Activated CD8-positive, alpha-beta T cell treated with anti-CD3 and anti-CD28 coated beads, Interleukin-2, amount 10 ng/mL, durations not matched to agents 7 days and 5 days (primary cell): ENCODE measurements at regions not wholly inside any gene's neighbourhood (a gene's known extent, or its start where the extent isn't known, plus 50 kb on each side); places are given as distances from the start of the nearest gene placed in this dataset.

Experiments
- ATAC-seq: fragments of 150-1000 bp; cut with Tn5 transposase; one replicate; pipeline ENCODE4 v1.10.0; 2021; ENCODE audit warnings: moderate library complexity
- CTCF ChIA-PET: fragments of 350-600 bp; sonication (Branson Sonifier 250); formaldehyde crosslinking; loops from one replicate; lab custom pipeline; 2021; ENCODE audit warnings: antibody characterized with exemption; lab: Charles Lee
- POLR2A ChIA-PET: fragments of 350-600 bp; sonication (Branson Sonifier 250); formaldehyde crosslinking; loops from one replicate; lab custom pipeline; 2021; ENCODE audit warnings: antibody characterized with exemption; lab: Charles Lee
- DNase-seq: peaks from one replicate; pipeline ENCODE4 v3.0.0-alpha.2; 2020
- H3K27ac Mint-ChIP-seq: one replicate; pipeline ENCODE4 v1.8.0; 2021; ENCODE audit warnings: mild to moderate bottlenecking, mixed read lengths
- H3K27me3 Mint-ChIP-seq: one replicate; pipeline ENCODE4 v1.8.0; 2021; ENCODE audit warnings: low read depth, mixed read lengths
- H3K36me3 Mint-ChIP-seq: one replicate; pipeline ENCODE4 v1.8.0; 2021; ENCODE audit warnings: low read depth, mixed read lengths
- H3K4me1 Mint-ChIP-seq: one replicate; pipeline ENCODE4 v1.8.0; 2021; ENCODE audit warnings: low read depth, mixed read lengths
- H3K4me3 Mint-ChIP-seq: one replicate; pipeline ENCODE4 v1.8.0; 2021; ENCODE audit warnings: mild to moderate bottlenecking, mixed read lengths
- H3K9me3 Mint-ChIP-seq: one replicate; pipeline ENCODE4 v1.8.0; 2022; ENCODE audit warnings: mixed read lengths; ENCODE audit not compliant: insufficient read depth

GRCh38 chr1:113223546-113223945 is 150.5 kb downstream of the LRIG2 start:
- CTCF ChIA-PET = no interaction called here
- H3K27me3 Mint-ChIP-seq = peaks cover 8% of the 10 kb centered on the region
- H3K36me3 Mint-ChIP-seq = no peaks in the 10 kb centered on the region
- POLR2A ChIA-PET = no interaction called here
- no peak overlapping the region for H3K27ac Mint-ChIP-seq
- ATAC-seq (no peak), DNase-seq (no peak)
- no peak overlapping the region for H3K4me3 Mint-ChIP-seq
- H3K4me1 Mint-ChIP-seq = no peaks in the 10 kb centered on the region
- H3K9me3 Mint-ChIP-seq = no peaks in the 10 kb centered on the region

- H3K36me3 Mint-ChIP-seq = no peaks in the 10 kb centered on the region
- H3K4me3 Mint-ChIP-seq = no peak overlapping the region
- CTCF ChIA-PET = no interaction called here
- H3K27me3 Mint-ChIP-seq = peaks cover 19% of the 10 kb centered on the region
- DNase-seq (no peak), ATAC-seq (no peak)
- no peaks in the 10 kb centered on the region for H3K9me3 Mint-ChIP-seq
- no peaks in the 10 kb centered on the region for H3K4me1 Mint-ChIP-seq
- H3K27ac Mint-ChIP-seq = no peak overlapping the region
- POLR2A ChIA-PET = no interaction called here
Observed at GRCh38 chr1:113226148-113226547, 153.2 kb downstream of the LRIG2 start.

DNA sequence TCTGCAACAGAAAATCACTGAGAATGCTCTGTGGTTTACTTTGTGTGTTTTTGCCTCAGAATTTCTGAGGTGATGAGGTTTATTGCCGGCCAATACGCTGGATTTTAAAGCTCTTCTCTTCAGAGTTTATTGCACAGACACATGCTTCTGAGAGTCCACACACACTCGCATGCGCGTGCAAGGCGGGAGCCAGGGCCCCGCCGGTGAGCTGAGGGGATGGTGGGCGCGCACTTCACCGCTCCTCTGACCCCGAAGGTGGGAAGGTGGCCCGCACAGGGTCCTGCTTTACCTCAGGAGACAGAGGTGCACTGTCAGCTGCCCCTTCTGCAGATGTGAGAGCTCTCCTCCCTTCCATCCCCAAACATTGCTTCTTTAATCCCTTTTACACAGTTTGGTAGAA is 158.4 kb upstream of the MAGI3 start:
- no peaks in the 10 kb centered on the region for H3K4me1 Mint-ChIP-seq
- peaks cover 17% of the 10 kb centered on the region for H3K27me3 Mint-ChIP-seq
- H3K9me3 Mint-ChIP-seq = no peaks in the 10 kb centered on the region
- CTCF ChIA-PET = no interaction called here
- POLR2A ChIA-PET = no interaction called here
- DNase-seq (no peak), ATAC-seq (no peak)
- H3K4me3 Mint-ChIP-seq = no peak overlapping the region
- no peaks in the 10 kb centered on the region for H3K36me3 Mint-ChIP-seq
- H3K27ac Mint-ChIP-seq = no peak overlapping the region

- CTCF ChIA-PET = no interaction called here
Observed at GRCh38 chr1:113233441-113233840, 156.9 kb upstream of the MAGI3 start.

GRCh38 chr1:113241237-113241636 is 149.1 kb upstream of the MAGI3 start:
- Mint-ChIP-seq H3K27me3 (peaks cover 3% of the 10 kb centered on the region), H3K27ac (no peak overlapping the region), H3K4me3 (no peak overlapping the region), H3K4me1 (no peaks in the 10 kb centered on the region), H3K9me3 (no peaks in the 10 kb centered on the region), H3K36me3 (no peaks in the 10 kb centered on the region)
- ChIA-PET CTCF (no interaction called here), POLR2A (no interaction called here)
- DNase-seq = no peak
- no peak for ATAC-seq

More at GRCh38 chr1:113233441-113233840, 156.9 kb upstream of the MAGI3 start:
- ATAC-seq = no peak
- POLR2A ChIA-PET = no interaction called here
- H3K36me3 Mint-ChIP-seq = no peaks in the 10 kb centered on the region
- no peak overlapping the region for H3K4me3 Mint-ChIP-seq
- no peak for DNase-seq
- peaks cover 14% of the 10 kb centered on the region for H3K27me3 Mint-ChIP-seq
- H3K27ac Mint-ChIP-seq = no peak overlapping the region
- no peaks in the 10 kb centered on the region for H3K9me3 Mint-ChIP-seq
- H3K4me1 Mint-ChIP-seq = no peaks in the 10 kb centered on the region

DNA sequence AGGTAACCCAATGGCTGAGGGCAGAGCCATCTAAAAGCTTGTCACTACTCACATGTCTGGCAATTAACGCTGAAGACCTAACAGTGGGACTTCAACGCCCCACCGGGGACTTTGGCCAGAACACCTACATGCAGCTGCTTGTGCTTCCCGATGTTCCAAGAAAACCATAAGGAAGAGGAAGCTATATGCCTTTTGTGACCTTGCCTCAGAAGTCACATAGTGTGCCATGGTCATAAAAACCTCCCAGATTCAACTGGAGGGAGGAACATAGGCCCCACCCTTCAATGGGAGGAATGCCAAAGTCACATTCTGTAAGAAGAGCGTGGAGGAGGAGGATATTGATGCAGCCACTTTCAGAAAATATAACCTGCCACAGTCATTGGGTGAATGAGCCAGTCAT is 147.8 kb upstream of the MAGI3 start:
- ChIA-PET POLR2A (no interaction called here), CTCF (no interaction called here)
- Mint-ChIP-seq H3K36me3 (no peaks in the 10 kb centered on the region), H3K4me3 (no peak overlapping the region), H3K27me3 (peaks cover 3% of the 10 kb centered on the region), H3K4me1 (no peaks in the 10 kb centered on the region), H3K9me3 (no peaks in the 10 kb centered on the region), H3K27ac (no peak overlapping the region)
- DNase-seq = no peak
- ATAC-seq = no peak

GRCh38 chr1:113243529-113243928 is 146.8 kb upstream of the MAGI3 start:
- Mint-ChIP-seq H3K27me3 (peaks cover 3% of the 10 kb centered on the region), H3K4me3 (no peak overlapping the region), H3K4me1 (no peaks in the 10 kb centered on the region), H3K9me3 (no peaks in the 10 kb centered on the region), H3K27ac (no peak overlapping the region), H3K36me3 (no peaks in the 10 kb centered on the region)
- DNase-seq (no peak), ATAC-seq (no peak)
- CTCF ChIA-PET = no interaction called here
- POLR2A ChIA-PET = no interaction called here

- H3K27ac Mint-ChIP-seq = no peak overlapping the region
- ATAC-seq (no peak), DNase-seq (no peak)
- H3K4me3 Mint-ChIP-seq = no peak overlapping the region
- POLR2A ChIA-PET = no interaction called here
- no peaks in the 10 kb centered on the region for H3K4me1 Mint-ChIP-seq
- peaks cover 3% of the 10 kb centered on the region for H3K27me3 Mint-ChIP-seq
- H3K36me3 Mint-ChIP-seq = no peaks in the 10 kb centered on the region
- CTCF ChIA-PET = no interaction called here
- no peaks in the 10 kb centered on the region for H3K9me3 Mint-ChIP-seq
Observed at GRCh38 chr1:113244112-113244820, 146.0 kb upstream of the MAGI3 start.

- ATAC-seq = no peak
- peaks cover 3% of the 10 kb centered on the region for H3K27me3 Mint-ChIP-seq
Observed at GRCh38 chr1:113245252-113245651, 145.1 kb upstream of the MAGI3 start.

GRCh38 chr1:113246929-113247328 is 143.4 kb upstream of the MAGI3 start:
- no peak for ATAC-seq
- no peak overlapping the region for H3K4me3 Mint-ChIP-seq
- DNase-seq = no peak
- H3K9me3 Mint-ChIP-seq = no peaks in the 10 kb centered on the region
- no peaks in the 10 kb centered on the region for H3K4me1 Mint-ChIP-seq
- CTCF ChIA-PET = no interaction called here
- H3K36me3 Mint-ChIP-seq = no peaks in the 10 kb centered on the region
- no peaks in the 10 kb centered on the region for H3K27me3 Mint-ChIP-seq
- POLR2A ChIA-PET = no interaction called here
- no peak overlapping the region for H3K27ac Mint-ChIP-seq

More at GRCh38 chr1:113245252-113245651, 145.1 kb upstream of the MAGI3 start:
- Mint-ChIP-seq H3K36me3 (no peaks in the 10 kb centered on the region), H3K27ac (no peak overlapping the region), H3K4me1 (no peaks in the 10 kb centered on the region), H3K9me3 (no peaks in the 10 kb centered on the region), H3K4me3 (no peak overlapping the region)
- no peak for DNase-seq
- POLR2A ChIA-PET = no interaction called here
- CTCF ChIA-PET = no interaction called here

DNA sequence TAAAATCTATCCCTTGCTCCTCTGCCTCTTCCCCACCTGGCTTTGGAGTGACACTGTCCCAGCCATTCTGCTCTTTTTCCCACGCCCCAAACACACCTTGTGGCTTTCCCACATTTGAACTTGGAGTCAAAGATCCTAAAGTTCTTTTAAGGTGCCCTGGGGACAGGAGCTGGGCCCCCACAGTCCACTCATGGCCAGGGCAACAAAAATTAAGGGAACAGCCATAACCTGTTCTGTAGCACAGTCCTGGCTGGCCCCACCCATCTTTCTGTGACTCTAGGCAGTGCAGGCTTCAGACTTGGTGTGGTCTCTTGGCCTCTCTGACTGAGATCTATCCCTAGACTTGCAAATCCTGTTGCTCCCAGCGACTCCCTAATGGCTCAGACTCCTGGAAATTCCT is 143.0 kb upstream of the MAGI3 start:
- DNase-seq (no peak), ATAC-seq (no peak)
- CTCF ChIA-PET = no interaction called here
- no peaks in the 10 kb centered on the region for H3K36me3 Mint-ChIP-seq
- H3K4me1 Mint-ChIP-seq = no peaks in the 10 kb centered on the region
- H3K27me3 Mint-ChIP-seq = no peaks in the 10 kb centered on the region
- no peak overlapping the region for H3K4me3 Mint-ChIP-seq
- POLR2A ChIA-PET = no interaction called here
- H3K27ac Mint-ChIP-seq = no peak overlapping the region
- no peaks in the 10 kb centered on the region for H3K9me3 Mint-ChIP-seq

GRCh38 chr1:113247782-113248181 is 142.5 kb upstream of the MAGI3 start:
- Mint-ChIP-seq H3K27me3 (no peaks in the 10 kb centered on the region), H3K4me1 (no peaks in the 10 kb centered on the region), H3K36me3 (no peaks in the 10 kb centered on the region), H3K9me3 (no peaks in the 10 kb centered on the region), H3K4me3 (no peak overlapping the region), H3K27ac (no peak overlapping the region)
- ChIA-PET CTCF (no interaction called here), POLR2A (no interaction called here)
- no peak for ATAC-seq
- no peak for DNase-seq

GRCh38 chr1:113248494-113248893 is 141.8 kb upstream of the MAGI3 start:
- no peaks in the 10 kb centered on the region for H3K9me3 Mint-ChIP-seq
- ATAC-seq = no peak
- no peaks in the 10 kb centered on the region for H3K36me3 Mint-ChIP-seq
- no peak for DNase-seq
- ChIA-PET CTCF (no interaction called here), POLR2A (no interaction called here)
- H3K27ac Mint-ChIP-seq = no peak overlapping the region
- peaks cover 4% of the 10 kb centered on the region for H3K27me3 Mint-ChIP-seq
- H3K4me3 Mint-ChIP-seq = no peak overlapping the region
- H3K4me1 Mint-ChIP-seq = no peaks in the 10 kb centered on the region
